HUES6 (cell line): ENCODE measurements at regions not wholly inside any gene's neighbourhood (a gene's known extent, or its start where the extent isn't known, plus 50 kb on each side); places are given as distances from the start of the nearest gene placed in this dataset.
"Not testable (repeated sequence)": the region's sequence is repeated elsewhere in the genome, so short reads cannot be mapped to it uniquely, and the experiment has no call there.

Experiments used
- H3K27ac ChIP-seq: 2 replicates; pipeline ENCODE4 v1.7.0; 2013; ENCODE audit warnings: low read depth, mild to moderate bottlenecking, low read length, inconsistent platforms
- H3K27me3 ChIP-seq: 2 replicates; pipeline ENCODE4 v1.6.1; 2013; ENCODE audit warnings: low read length; ENCODE audit not compliant: control insufficient read depth, insufficient read depth
- H3K36me3 ChIP-seq: 2 replicates; pipeline ENCODE4 v1.6.1; 2013; ENCODE audit warnings: low read length; ENCODE audit not compliant: control insufficient read depth, insufficient read depth
- H3K4me1 ChIP-seq: 2 replicates; pipeline ENCODE4 v1.6.1; 2013; ENCODE audit warnings: low read length; ENCODE audit not compliant: control insufficient read depth, insufficient read depth
- H3K4me3 ChIP-seq: 2 replicates; pipeline ENCODE4 v1.5.1; 2013; ENCODE audit warnings: low read depth, low read length
- H3K9ac ChIP-seq: one replicate; pipeline ENCODE4 v1.6.1; 2013; ENCODE audit warnings: mild to moderate bottlenecking, low read length
- H3K9me3 ChIP-seq: 2 replicates; pipeline ENCODE4 v1.6.1; 2013; ENCODE audit warnings: low read depth, low read length; ENCODE audit not compliant: control insufficient read depth, insufficient read depth

DNA sequence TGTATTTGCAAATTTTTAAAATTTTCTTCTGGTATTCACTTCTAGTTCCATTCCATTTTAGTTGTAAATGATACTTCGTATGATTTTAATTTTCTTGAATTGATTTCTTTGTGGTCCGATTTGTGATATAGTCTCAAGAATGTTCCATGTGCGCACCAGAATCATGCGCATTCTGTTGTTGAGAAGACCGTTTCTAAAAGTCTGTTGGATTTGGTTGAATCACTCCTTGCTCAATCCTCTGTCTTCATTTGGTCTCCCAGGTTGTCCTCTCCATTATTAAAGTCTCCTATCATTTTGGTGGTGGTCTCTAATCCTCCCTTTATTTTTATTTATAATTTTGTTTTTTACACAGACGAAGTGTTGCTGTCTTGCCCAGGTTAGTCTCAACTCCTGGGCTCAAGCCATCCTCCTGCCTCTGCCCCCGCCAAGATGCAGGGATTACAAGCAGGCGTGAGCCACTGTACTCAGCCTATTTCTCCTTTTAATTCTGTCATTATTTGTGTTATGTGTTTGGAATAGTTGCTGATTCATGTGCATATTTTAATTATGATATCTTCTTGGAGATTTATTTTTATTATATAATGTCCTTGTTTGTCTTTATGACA lies 1490.8 kb downstream of the FOXD4L5 start:
- not testable (repeated sequence) for H3K9ac ChIP-seq, H3K4me1 ChIP-seq, H3K27me3 ChIP-seq, H3K36me3 ChIP-seq, H3K27ac ChIP-seq, H3K4me3 ChIP-seq
- peaks cover 22% of the 10 kb centered on the region; the same call in 1 of the 2 replicates for H3K9me3 ChIP-seq

DNA sequence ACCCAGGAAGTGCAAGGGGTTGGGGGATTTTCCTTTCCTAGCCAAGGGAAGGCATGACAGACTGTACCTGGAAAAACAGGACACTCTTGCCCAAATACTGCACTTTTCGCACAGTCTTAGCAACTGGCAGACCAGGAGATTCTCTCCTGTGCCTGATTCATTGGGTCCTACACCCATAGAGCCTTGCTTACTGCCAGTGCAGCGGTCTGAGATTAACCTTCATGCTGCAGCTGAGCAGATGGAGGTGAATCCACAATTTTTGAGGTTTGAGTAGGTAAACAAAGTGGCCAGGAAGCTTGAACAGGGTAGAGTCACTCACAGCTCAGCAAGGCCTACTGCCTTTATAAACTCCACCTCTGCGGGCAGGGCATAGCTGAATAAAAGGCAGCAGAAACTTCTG lies 1497.6 kb downstream of the FOXD4L5 start:
- H3K27me3 ChIP-seq, H3K9ac ChIP-seq, H3K27ac ChIP-seq, H3K4me3 ChIP-seq, H3K36me3 ChIP-seq, H3K4me1 ChIP-seq: not testable (repeated sequence)
- peaks cover 29% of the 10 kb centered on the region; the same call in 1 of the 2 replicates for H3K9me3 ChIP-seq

DNA sequence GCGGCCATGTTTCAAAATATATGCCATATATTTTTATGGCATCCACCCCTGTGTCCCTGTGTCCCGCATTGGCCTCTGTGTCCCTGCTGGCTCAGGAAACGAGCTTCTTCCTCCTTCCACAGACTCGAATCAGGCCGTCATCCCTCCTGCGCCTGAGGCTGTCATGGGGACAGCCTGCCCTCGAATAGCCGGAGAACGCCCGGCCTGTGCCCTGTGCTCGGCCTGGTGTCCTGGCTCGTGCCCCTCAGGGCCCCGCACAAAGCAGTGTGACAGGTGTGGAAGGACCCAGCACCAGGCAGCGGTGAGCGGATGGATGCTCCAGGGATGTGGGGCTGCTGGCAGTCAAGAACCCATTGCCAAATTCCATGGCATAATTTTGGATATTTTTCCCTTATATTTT lies 1500.0 kb downstream of the FOXD4L5 start:
- not testable (repeated sequence) for H3K4me3 ChIP-seq, H3K36me3 ChIP-seq, H3K4me1 ChIP-seq, H3K27me3 ChIP-seq, H3K9ac ChIP-seq, H3K27ac ChIP-seq
- peaks cover 22% of the 10 kb centered on the region; the same call in 1 of the 2 replicates for H3K9me3 ChIP-seq

DNA sequence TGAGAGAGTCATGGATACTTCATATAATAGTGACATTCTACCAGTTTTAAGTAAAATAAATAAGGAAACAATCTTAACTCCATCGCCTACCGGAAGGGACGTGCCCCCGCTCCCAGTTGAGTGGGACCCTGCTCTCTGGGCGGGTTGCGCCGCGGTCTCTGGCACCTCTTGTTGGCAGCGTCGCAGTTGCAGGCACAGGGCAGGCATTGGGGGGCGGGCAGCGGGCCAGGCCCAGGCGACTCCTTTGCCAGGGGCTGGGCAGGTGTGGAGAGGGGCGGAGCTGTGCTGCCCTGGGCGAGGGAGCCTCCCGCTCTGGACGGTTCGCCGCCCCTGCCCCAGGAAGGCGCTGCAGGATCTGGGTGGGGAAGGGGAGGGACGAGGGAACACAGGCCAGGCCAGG lies 1500.6 kb downstream of the FOXD4L5 start:
- not testable (repeated sequence) for H3K27me3 ChIP-seq, H3K4me1 ChIP-seq, H3K27ac ChIP-seq, H3K4me3 ChIP-seq, H3K9ac ChIP-seq, H3K36me3 ChIP-seq
- H3K9me3 ChIP-seq, result peaks cover 16% of the 10 kb centered on the region; the same call in 1 of the 2 replicates

DNA sequence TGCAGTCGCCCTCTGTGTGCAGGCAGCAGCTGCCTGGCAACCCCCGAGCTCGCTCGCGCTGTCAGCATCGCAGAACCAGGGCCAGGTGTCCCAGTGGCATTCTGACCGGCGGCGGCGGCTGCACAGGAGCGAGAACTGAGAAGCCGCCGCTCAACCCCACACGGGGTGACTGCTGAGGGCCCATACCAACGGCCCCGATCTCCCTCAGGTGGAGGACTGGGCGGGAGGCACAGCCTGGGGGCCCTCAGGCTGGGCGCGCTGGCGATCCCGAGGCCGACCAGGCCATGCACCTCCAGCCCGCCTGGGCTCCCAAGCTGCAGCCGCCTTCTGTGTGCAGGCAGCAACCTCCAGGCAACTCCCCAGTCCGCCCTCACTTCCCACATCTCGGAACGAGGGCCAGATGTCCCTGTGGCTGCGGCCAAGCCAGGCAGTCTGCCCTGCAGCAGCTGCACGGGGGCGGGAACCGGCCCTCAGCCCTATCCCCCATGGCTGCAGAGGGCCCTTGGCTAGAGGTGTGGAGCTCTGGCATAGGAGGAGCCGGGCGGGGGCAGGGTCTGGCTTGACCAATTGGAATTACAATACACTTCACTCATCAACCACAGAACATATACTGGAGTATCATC lies 1503.1 kb downstream of the FOXD4L5 start:
- H3K9ac ChIP-seq, H3K27me3 ChIP-seq, H3K4me3 ChIP-seq, H3K4me1 ChIP-seq, H3K27ac ChIP-seq, H3K9me3 ChIP-seq, H3K36me3 ChIP-seq: not testable (repeated sequence)

DNA sequence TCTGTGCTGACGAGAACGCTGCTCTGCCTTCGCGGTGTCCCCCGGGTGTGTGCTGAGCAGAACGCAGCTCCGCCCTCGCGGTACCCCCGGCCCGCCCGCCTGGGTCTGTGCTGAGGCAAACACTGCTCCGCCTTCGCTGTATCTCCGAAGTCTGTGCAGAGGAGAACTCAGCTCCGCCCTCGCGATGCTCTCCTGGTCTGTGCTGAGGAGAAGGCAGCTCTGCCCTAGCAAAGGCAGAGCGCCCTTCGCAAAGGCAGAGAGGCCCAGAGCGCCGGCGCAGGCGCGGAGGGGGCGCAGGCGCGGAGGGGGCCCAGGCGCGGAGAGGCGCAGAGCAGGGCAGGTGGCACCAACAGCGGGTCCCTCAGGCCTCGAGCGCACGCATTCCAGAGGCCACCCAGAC lies 1503.6 kb downstream of the FOXD4L5 start:
- not testable (repeated sequence) for H3K9me3 ChIP-seq, H3K4me3 ChIP-seq, H3K36me3 ChIP-seq, H3K27ac ChIP-seq, H3K27me3 ChIP-seq, H3K9ac ChIP-seq, H3K4me1 ChIP-seq

DNA sequence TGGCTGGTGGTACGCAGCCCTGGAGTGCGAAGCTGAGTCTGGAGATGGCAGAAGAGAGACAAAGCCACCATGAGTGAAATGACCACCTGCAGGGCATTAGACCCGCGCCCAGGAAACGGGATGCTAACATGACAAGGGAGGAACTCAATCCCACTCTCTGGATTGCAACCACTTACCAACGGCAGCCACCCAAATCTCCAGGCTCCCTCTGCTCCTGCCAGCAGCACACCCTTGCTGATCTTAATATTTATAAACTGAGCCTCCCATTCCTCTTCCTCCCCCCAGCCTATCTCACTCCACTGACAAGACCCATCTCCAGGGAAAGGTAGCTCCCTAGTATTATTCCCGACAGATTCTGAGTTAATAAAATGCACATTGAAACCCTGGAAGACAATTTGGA lies 1508.8 kb downstream of the FOXD4L5 start:
- H3K27ac ChIP-seq, result not testable (repeated sequence)

DNA sequence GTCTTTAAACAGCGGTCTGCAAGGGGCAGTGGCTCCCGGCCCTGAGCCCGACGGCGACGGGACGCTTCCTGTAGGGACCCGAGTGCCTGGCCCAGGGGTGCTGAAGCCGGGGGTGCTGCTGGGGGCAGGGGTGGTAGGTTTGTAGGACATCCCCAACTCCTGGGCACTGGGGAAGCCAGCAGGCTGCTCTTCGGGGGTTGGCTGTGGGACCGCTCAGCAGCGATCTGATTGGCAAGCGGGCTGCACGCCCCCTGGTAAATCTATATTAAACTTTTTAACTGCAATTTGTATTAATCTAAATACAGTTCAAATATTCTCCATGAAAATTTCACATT lies 1510.0 kb downstream of the FOXD4L5 start:
- H3K9ac ChIP-seq, H3K36me3 ChIP-seq, H3K4me1 ChIP-seq, H3K4me3 ChIP-seq, H3K27me3 ChIP-seq, H3K9me3 ChIP-seq, H3K27ac ChIP-seq: not testable (repeated sequence)

More for the DNA sequence above, 1508.8 kb downstream of the FOXD4L5 start:
- H3K36me3 ChIP-seq, H3K4me3 ChIP-seq, H3K4me1 ChIP-seq, H3K9me3 ChIP-seq, H3K27me3 ChIP-seq, H3K9ac ChIP-seq: not testable (repeated sequence)

DNA sequence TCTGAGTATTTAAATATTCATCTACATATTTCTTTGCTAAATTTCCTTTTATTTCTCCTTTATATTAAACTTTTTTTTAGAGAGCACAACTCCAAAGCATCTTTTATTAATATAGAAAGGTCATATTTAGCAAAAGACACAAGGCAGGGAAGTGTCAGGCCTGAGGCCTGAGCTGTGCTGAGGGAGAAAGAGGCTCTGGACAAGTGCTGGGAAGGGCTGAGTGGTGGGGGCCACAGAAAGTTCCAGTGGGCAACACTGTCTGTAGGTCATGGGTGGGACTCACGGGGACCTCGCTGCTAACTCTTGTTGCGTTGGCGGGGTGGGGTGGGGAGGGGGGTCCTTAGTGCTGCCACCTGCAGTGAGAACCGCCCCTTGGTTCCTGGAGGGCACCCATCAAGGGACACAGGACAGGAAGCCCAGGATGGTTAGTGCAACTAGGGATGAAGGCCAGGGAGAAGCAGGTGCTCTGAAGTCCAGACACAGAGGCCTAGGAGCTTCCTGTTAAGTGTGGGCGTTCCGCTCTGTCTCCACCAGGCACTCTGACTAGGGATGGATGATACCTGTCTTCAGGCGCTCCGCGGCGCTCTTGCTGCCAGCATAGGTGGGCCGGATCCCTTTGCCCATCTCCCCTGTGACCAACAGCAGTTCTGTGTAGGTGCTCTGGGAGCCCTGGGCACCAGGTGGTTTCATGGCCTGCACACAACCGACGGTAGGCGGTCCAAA lies 1510.5 kb downstream of the FOXD4L5 start:
- H3K27me3 ChIP-seq, H3K4me3 ChIP-seq, H3K4me1 ChIP-seq, H3K27ac ChIP-seq, H3K9ac ChIP-seq, H3K9me3 ChIP-seq, H3K36me3 ChIP-seq: not testable (repeated sequence)

DNA sequence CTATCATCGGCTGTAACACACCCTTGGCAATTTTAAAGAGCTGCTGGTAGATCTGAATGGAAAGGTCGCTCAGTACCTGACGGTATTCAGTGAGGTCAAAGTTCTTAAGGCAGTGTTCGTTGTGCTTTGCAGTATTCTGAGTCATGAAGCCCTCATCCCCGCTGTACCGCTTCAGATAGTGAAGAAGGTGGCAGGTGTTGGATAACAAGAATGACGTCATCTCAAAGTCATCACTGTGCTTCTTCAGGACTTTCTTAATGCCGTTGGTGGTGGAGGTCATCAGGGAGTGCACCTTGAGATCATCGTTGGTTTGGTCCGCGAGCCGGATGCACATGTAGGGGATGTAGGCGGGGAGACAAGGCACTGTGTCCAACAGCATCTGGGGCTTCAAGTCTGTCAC lies 1522.8 kb downstream of the FOXD4L5 start:
- H3K36me3 ChIP-seq, H3K4me3 ChIP-seq, H3K4me1 ChIP-seq, H3K9me3 ChIP-seq, H3K27ac ChIP-seq, H3K9ac ChIP-seq, H3K27me3 ChIP-seq: not testable (repeated sequence)

DNA sequence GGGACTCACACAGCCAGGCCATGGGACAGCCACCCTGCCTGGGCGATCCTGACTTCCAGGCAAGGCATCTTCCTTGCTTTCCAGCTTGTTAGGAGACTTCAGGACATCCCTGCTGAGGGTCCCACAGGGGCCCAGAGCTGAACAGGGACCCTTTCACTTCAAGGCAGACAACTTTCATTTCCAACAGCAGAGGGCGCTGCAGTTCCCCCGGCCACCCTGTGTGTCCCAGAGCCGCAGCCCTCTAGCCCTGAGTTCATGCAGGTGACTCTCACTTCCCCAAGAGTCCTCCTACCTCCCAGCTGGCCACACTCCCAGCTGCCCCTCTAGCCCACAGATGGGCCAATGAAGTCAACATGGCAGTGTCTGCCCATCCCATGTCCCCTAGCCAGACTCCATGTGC lies 1556.0 kb downstream of the FOXD4L5 start:
- not testable (repeated sequence) for H3K36me3 ChIP-seq, H3K27ac ChIP-seq

More for the DNA sequence above, 1556.0 kb downstream of the FOXD4L5 start:
- H3K27me3 ChIP-seq, H3K4me1 ChIP-seq, H3K9ac ChIP-seq, H3K4me3 ChIP-seq: not testable (repeated sequence)
- peaks cover 21% of the 10 kb centered on the region; the same call in 1 of the 2 replicates for H3K9me3 ChIP-seq
